ENCODE measurements at regions not wholly inside any gene's neighbourhood (a gene's known extent, or its start where the extent isn't known, plus 50 kb on each side); places are given as distances from the start of the nearest gene placed in this dataset.
"Not testable (repeated sequence)": the region's sequence is repeated elsewhere in the genome, so short reads cannot be mapped to it uniquely, and the experiment has no call there.

DNA sequence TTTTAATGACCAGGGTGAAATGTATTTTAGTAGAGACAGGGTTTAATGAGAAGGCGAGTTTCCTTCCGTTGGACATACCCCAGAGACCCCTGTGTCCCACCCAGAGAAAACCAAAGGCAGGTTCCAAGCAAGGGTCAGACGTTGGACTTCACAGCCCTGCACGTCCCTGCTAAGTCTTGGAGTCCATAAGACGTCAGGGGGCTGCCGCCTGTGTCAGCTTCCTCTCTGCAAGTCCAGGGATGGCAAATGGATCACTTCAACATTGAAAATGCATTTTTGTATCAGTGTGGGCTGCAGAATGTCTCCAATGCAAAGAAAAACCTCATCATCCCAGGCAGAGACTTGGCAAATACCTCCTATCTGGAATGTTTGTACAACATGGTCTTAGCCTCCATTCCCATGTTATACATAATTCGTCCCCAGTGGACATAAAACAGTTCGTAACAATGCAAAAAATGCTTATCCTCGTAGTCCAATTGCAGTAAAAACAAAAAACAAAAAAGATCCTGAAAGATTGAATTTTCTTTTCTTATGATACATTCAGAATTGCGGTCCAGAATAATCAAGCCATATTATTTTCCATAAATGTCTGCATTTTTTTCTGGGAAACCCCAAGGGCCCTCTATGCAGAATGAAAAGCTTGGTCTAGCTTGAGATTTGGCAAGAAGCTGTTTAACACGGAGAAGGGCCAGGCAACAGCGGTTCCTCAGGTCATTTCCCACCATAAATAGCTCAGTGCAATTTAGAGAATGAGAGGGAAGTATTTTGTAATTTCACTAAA is 190.9 kb downstream of the SHOX start:
- Histone ChIP-seq H3K9me3 (peaks cover 0 to 5% (median 0%) of the 10 kb centered on the region in 4 donors), H3K4me3 (no peak overlapping the region), H3K36me3 (no peaks in the 10 kb centered on the region), H3K27me3 (no peaks in the 10 kb centered on the region), H3K27ac (no peak overlapping the region), H3K4me1 (no peaks in the 10 kb centered on the region)
- DNase-seq (no peak), ATAC-seq (ENCODE audit: low FRiP score in 2 of 2) (no peak)
- no peak for TF ChIP-seq EP300 (IDR thresholded peaks at IDR 0.05)
- TF ChIP-seq POLR2A (IDR thresholded peaks at IDR 0.05) = no peak
- TF ChIP-seq, protein P1, sequence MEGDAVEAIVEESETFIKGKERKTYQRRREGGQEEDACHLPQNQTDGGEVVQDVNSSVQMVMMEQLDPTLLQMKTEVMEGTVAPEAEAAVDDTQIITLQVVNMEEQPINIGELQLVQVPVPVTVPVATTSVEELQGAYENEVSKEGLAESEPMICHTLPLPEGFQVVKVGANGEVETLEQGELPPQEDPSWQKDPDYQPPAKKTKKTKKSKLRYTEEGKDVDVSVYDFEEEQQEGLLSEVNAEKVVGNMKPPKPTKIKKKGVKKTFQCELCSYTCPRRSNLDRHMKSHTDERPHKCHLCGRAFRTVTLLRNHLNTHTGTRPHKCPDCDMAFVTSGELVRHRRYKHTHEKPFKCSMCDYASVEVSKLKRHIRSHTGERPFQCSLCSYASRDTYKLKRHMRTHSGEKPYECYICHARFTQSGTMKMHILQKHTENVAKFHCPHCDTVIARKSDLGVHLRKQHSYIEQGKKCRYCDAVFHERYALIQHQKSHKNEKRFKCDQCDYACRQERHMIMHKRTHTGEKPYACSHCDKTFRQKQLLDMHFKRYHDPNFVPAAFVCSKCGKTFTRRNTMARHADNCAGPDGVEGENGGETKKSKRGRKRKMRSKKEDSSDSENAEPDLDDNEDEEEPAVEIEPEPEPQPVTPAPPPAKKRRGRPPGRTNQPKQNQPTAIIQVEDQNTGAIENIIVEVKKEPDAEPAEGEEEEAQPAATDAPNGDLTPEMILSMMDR (IDR thresholded peaks at IDR 0.05) = no peak
- no peak for TF ChIP-seq POLR2AphosphoS5 (IDR thresholded peaks at IDR 0.05)
- 80% methylated on average over 12 of the region's 12 CpGs for WGBS, 2 donors

DNA sequence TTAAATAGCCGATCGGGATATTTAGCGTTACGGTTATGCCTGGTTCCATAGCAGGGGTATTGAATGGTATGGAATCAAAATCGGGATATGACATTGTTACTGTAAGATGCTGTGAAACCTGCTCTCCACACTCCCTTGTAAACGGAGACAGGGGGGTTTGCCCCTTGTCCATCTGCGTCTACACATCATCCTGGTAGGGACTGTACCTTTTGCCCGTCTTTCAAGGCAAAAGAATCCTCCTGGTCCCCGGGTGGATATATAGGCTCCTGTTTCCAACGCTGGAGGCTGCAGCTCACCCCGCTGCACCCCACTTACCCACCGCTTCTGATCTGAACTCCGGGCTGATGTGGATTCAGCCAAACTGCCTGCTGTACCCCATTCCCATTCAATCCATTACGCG is 189.1 kb downstream of the SHOX start:
- H3K9me3 ChIP-seq = peaks cover 0 to 5% (median 0%) of the 10 kb centered on the region in 4 donors
- no peak overlapping the region for H3K4me3 ChIP-seq
- H3K27me3 ChIP-seq = no peaks in the 10 kb centered on the region
- DNase-seq (no peak), ATAC-seq (ENCODE audit: low FRiP score in 2 of 2) (no peak)
- 91 to 92% methylated on average over 15 of the region's 15 CpGs for WGBS, 2 donors
- no peak overlapping the region for H3K27ac ChIP-seq
- H3K4me1 ChIP-seq = no peaks in the 10 kb centered on the region
- no peaks in the 10 kb centered on the region for H3K36me3 ChIP-seq
- no peak for TF ChIP-seq POLR2A (IDR thresholded peaks at IDR 0.05)
- no peak for TF ChIP-seq POLR2AphosphoS5 (IDR thresholded peaks at IDR 0.05)
- TF ChIP-seq, protein P1 (IDR thresholded peaks at IDR 0.05) = no peak
- TF ChIP-seq EP300 (IDR thresholded peaks at IDR 0.05) = no peak

DNA sequence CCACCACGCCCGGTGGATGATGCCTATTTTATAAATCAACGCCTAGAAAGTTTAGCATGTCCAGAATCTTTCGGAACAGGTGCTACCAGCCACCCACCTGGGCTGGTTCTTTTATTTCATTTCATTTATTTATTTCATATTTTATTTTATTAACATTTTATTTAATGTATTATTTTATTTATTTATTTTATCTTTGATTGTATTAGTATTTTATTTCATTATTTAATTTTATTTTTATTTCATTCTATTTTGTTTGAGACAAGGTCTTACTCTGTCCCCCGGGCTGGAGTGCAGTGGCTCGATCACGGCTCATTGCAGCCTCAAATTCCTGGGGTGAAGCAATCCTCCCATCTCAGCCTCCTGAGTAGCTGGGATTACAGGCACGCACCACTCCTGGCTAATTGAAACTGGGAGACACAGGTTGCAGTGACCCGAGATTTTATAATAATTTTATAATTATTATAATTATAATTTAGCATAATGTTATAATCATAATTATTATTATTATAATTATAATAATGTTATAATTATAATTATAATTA is 187.2 kb downstream of the SHOX start:
- ATAC-seq (ENCODE audit: low FRiP score in 2 of 2) (no peak), DNase-seq (no peak)
- Histone ChIP-seq H3K4me3 (no peak overlapping the region), H3K27ac (no peak overlapping the region), H3K9me3 (peaks cover 0 to under 1% (median 0%) of the 10 kb centered on the region in 4 donors), H3K4me1 (no peaks in the 10 kb centered on the region), H3K27me3 (no peaks in the 10 kb centered on the region), H3K36me3 (no peaks in the 10 kb centered on the region)
- TF ChIP-seq POLR2AphosphoS5 (IDR thresholded peaks at IDR 0.05) = no peak
- TF ChIP-seq, protein P1 (IDR thresholded peaks at IDR 0.05) = no peak
- TF ChIP-seq POLR2A (IDR thresholded peaks at IDR 0.05) = no peak
- no peak for TF ChIP-seq EP300 (IDR thresholded peaks at IDR 0.05)
- 96% methylated on average over 9 of the region's 9 CpGs for WGBS, 2 donors

DNA sequence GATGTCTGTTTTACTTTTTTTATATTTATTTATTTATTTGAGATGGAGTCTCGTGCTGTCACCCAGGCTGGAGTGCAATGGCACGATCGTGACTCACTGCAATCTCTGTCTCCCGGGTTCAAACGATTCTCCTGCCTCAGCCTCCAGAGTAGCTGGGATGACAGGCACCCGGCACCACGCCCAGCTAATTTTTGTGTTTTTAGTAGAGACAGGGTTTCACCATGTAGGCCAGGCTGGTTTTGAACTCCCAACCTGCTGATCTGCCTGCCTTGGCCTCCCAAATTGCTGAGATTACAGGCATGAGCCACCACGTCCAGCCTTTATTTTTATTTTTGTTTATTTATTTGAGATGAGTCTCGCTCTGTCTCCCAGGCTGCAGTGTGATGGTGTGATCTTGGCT is 186.6 kb downstream of the SHOX start:
- not testable (repeated sequence) for H3K4me1 ChIP-seq; ATAC-seq (ENCODE audit: low FRiP score in 2 of 2); H3K36me3 ChIP-seq; H3K27ac ChIP-seq; DNase-seq; H3K4me3 ChIP-seq; H3K27me3 ChIP-seq; H3K9me3 ChIP-seq
- WGBS, 2 donors = 88 to 89% methylated on average over 9 of the region's 9 CpGs

DNA sequence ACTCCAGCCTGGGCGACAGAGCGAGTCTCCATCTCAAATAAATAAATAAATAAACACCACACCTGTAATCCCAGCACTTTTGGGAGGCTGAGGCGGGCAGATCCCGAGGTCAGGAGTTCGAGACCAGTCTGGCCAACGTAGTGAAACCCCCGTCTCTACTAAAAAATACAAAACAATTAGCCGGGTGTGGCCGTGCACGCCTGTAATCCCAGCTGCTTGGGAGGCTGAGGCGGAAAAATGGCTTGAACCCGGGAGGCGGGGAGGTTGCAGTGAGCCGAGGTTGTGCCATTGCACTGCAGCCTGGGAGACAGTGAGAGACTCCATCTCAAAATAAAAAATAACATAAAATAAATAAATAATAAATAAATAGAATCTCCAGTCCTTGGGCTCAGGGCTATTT is 185.8 kb downstream of the SHOX start:
- TF ChIP-seq, protein P1 (IDR thresholded peaks at IDR 0.05) = no peak
- TF ChIP-seq POLR2AphosphoS5 (IDR thresholded peaks at IDR 0.05) = no peak
- H3K27me3 ChIP-seq = no peaks in the 10 kb centered on the region
- H3K27ac ChIP-seq = no peak overlapping the region
- 96% methylated on average over 14 of the region's 14 CpGs for WGBS, 2 donors
- ATAC-seq (ENCODE audit: low FRiP score in 2 of 2) = no peak
- H3K9me3 ChIP-seq = no peaks in the 10 kb centered on the region
- H3K4me1 ChIP-seq = no peaks in the 10 kb centered on the region
- no peak for DNase-seq
- no peak overlapping the region for H3K4me3 ChIP-seq
- H3K36me3 ChIP-seq = no peaks in the 10 kb centered on the region

Data from upper lobe of left lung (tissue), 6 donors.